ENCODE measurements at regions not wholly inside any gene's neighbourhood (a gene's known extent, or its start where the extent isn't known, plus 50 kb on each side); places are given as distances from the start of the nearest gene placed in this dataset.

DNA sequence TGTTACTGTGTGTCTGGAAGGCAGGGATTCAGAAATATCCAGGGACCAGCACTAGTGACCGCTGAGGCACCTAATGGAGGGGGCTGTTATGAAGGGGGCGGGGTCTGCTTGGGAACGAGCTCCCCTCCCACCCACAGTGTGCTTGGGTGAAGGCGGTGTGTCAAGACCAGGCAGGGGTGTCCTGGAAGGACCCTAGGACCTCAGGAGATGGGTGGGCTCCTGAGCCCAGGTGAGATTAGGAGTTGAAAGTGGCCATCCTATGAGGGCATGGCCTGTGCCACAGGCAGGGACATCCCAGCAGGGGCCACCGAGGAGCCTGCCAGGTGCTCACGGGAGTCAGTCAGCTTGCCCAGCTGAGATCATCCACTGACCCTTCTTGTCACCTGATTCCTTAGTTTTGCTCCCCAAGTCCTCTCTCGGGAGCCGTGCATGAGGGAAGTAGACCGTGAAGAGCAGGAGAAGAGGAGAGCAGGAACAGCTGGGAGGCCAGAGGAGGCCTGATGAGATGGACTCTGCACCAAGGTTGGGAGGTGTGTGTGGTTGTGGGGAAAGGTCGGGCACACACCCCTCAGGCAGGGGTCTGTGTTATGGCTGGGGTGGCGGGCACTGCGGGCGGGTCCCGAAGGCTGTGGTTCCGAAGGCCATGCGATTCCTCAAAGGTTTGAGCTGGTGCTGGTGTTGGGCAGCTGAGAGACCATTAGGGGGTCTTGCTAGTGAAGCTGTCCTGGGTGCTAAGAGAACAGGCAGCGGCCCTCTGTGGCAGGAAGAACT, 180.9 kb upstream of the HS6ST1 start (continued):
- TF ChIP-seq ARID4B (CRISPR knock-in tag; IDR thresholded peaks at IDR 0.05; ENCODE audit: borderline replicate concordance) (no peak), ZNF232 (CRISPR knock-in tag; IDR thresholded peaks at IDR 0.05) (no peak), TEAD1 (CRISPR knock-in tag; IDR thresholded peaks at IDR 0.05) (no peak)

- peaks cover 5% of the 10 kb centered on the region for H3K4me1 Mint-ChIP-seq
- ChIA-PET CTCF (interaction anchor here (0.5 kb wide), 1 partner anchor 1460 kb away, joined by 4 read pairs; no protein-coding TSS in a partner anchor), POLR2A (no interaction called here)
- no peak overlapping the region for H3K4me3 Mint-ChIP-seq
- no peaks in the 10 kb centered on the region for H3K9me3 Mint-ChIP-seq
- ATAC-seq (no peak), DNase-seq (ENCODE audit: low spot score) (no peak)
- H3K36me3 Mint-ChIP-seq, result no peaks in the 10 kb centered on the region
- no peak for TF ChIP-seq JAZF1 (CRISPR knock-in tag; IDR thresholded peaks at IDR 0.05)
- TF ChIP-seq OVOL2 (CRISPR knock-in tag; IDR thresholded peaks at IDR 0.05; ENCODE audit: borderline replicate concordance), result no peak
- TF ChIP-seq ZBTB21 (CRISPR knock-in tag; IDR thresholded peaks at IDR 0.05; ENCODE audit: borderline replicate concordance), result no peak
- TF ChIP-seq CBFB (CRISPR knock-in tag; IDR thresholded peaks at IDR 0.05; ENCODE audit: low read depth), result no peak
- TF ChIP-seq RELA (CRISPR knock-in tag; IDR thresholded peaks at IDR 0.05; ENCODE audit: borderline replicate concordance), result no peak
- TF ChIP-seq, protein P1, sequence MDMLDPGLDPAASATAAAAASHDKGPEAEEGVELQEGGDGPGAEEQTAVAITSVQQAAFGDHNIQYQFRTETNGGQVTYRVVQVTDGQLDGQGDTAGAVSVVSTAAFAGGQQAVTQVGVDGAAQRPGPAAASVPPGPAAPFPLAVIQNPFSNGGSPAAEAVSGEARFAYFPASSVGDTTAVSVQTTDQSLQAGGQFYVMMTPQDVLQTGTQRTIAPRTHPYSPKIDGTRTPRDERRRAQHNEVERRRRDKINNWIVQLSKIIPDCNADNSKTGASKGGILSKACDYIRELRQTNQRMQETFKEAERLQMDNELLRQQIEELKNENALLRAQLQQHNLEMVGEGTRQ (CRISPR knock-in tag; IDR thresholded peaks at IDR 0.05), result no peak
- TF ChIP-seq ZNF671 (CRISPR knock-in tag; IDR thresholded peaks at IDR 0.05), result no peak
- no peak for TF ChIP-seq SOX15 (CRISPR knock-in tag; IDR thresholded peaks at IDR 0.05)
- TF ChIP-seq, protein P2, sequence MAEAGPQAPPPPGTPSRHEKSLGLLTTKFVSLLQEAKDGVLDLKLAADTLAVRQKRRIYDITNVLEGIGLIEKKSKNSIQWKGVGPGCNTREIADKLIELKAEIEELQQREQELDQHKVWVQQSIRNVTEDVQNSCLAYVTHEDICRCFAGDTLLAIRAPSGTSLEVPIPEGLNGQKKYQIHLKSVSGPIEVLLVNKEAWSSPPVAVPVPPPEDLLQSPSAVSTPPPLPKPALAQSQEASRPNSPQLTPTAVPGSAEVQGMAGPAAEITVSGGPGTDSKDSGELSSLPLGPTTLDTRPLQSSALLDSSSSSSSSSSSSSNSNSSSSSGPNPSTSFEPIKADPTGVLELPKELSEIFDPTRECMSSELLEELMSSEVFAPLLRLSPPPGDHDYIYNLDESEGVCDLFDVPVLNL (CRISPR knock-in tag; IDR thresholded peaks at IDR 0.05; ENCODE audit: borderline replicate concordance, low read depth), result no peak
- TF ChIP-seq ATF1 (CRISPR knock-in tag; IDR thresholded peaks at IDR 0.05), result no peak
- no peak for TF ChIP-seq USF1 (CRISPR knock-in tag; IDR thresholded peaks at IDR 0.05)
- TF ChIP-seq ZNF281 (CRISPR knock-in tag; IDR thresholded peaks at IDR 0.05), result no peak
- no peak for TF ChIP-seq NFE2L1 (CRISPR knock-in tag; IDR thresholded peaks at IDR 0.05)
- no peak for TF ChIP-seq TEAD4 (CRISPR knock-in tag; IDR thresholded peaks at IDR 0.05)
- no peak overlapping the region for H3K27ac Mint-ChIP-seq
- no peaks in the 10 kb centered on the region for H3K27me3 Mint-ChIP-seq (ENCODE audit: low read depth)
Observed at GRCh38 chr2:128500138-128500800, 181.6 kb upstream of the HS6ST1 start.
